ENCODE measurements at regions not wholly inside any gene's neighbourhood (a gene's known extent, or its start where the extent isn't known, plus 50 kb on each side); places are given as distances from the start of the nearest gene placed in this dataset.
"Not testable (repeated sequence)": the region's sequence is repeated elsewhere in the genome, so short reads cannot be mapped to it uniquely, and the experiment has no call there.

DNA sequence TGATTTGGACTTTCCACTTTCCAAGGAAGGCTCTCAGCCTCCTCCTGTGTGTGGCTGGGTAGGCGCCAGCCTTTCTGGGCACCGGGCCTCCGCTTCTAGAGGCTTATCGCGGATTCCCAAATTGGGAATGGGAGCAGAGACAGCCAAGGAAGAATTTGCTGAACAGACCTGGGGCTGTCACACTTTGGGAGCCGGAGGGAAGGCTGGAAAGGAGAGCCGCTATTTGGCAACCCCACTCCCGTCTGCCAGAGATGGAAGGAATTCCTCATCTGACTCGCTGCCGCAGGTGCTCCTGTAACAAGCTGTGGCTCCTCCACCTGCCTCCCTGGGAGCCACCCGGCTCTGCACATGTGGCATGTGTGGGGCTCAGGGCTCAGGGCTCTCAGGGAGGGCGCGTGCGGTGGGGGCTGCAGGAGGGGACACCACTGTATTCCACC, 50.8 kb upstream of the ECHDC3 start:
- no peak for DNase-seq
- Mint-ChIP-seq H3K27me3 (peaks cover 2% of the 10 kb centered on the region), H3K27ac (no peak overlapping the region), H3K9me3 (no peaks in the 10 kb centered on the region), H3K4me3 (no peak overlapping the region), H3K4me1 (peaks cover 15% of the 10 kb centered on the region)
- ATAC-seq = peak; percentile 33

- H3K4me3 Mint-ChIP-seq = no peak overlapping the region
- no peak for ATAC-seq
- no peaks in the 10 kb centered on the region for H3K27me3 Mint-ChIP-seq
- H3K9me3 Mint-ChIP-seq = no peaks in the 10 kb centered on the region
- no peak for DNase-seq
- peaks cover 27% of the 10 kb centered on the region for H3K4me1 Mint-ChIP-seq
- no peak overlapping the region for H3K27ac Mint-ChIP-seq
These were observed 52.0 kb upstream of the ECHDC3 start for GRCh38 chr10:11689945-11690736.

GRCh38 chr10:11688448-11688795, 53.8 kb upstream of the ECHDC3 start:
- H3K27ac Mint-ChIP-seq, DNase-seq, ATAC-seq, H3K9me3 Mint-ChIP-seq, H3K4me3 Mint-ChIP-seq, H3K27me3 Mint-ChIP-seq: not testable (repeated sequence)
- peaks cover 44% of the 10 kb centered on the region for H3K4me1 Mint-ChIP-seq

DNA sequence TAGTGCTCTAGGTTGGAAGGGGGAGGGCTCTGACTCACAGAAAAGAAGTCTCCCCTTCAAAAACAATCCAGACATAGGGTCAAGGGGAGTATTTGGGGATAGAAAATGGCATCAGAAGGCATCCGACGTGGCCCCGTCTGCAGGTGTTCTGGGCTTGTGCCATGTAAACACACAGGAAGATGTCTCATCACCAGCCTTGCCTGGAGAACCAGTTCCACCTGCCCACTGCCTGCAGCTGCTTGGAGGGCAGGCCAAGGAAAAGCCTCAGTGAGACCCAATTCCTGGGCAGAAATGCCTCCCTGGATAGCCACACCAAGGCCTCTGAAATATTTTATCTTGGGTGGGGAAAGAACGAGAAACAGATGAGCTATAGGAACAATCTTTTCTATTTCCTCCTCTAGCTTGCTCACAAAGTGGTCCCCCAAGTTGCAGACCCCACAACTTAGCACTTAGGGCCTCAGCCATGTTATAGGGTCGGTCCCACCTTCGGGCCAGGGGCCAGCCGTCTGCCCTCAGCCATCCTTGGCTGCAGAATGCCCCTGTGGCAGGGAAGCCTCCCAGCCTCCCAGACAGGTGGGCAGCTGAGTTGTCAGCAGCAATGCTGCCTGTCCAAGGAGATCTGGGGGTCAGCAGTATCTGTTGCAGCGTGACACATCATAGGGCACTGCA, 54.3 kb upstream of the ECHDC3 start:
- DNase-seq (no peak), ATAC-seq (no peak)
- Mint-ChIP-seq H3K4me3 (no peak overlapping the region), H3K9me3 (no peaks in the 10 kb centered on the region), H3K27ac (no peak overlapping the region), H3K4me1 (peaks cover 49% of the 10 kb centered on the region), H3K27me3 (peaks cover 7% of the 10 kb centered on the region)

DNA sequence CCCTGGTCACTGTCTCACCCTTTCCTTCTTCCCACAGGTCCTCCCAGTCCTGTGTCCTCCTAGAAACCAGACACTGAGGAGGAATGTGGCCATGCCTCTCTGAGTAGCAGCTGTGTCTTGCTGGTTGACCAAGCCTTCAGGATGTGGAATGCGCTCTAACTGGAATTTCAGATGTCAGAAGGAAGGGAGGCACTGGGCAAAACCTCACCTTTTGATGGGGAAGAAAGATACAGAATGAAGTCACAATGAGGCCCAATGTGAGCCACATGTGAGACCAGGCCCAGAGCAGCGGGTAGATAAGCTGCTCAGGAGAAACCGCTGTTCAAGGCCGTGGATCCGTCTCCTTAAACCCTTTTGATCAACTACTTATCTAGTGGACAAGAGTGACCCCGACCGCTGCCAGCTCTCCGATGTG, 54.8 kb upstream of the ECHDC3 start:
- H3K4me1 Mint-ChIP-seq = peaks cover 55% of the 10 kb centered on the region
- H3K9me3 Mint-ChIP-seq = no peaks in the 10 kb centered on the region
- peaks cover 7% of the 10 kb centered on the region for H3K27me3 Mint-ChIP-seq
- DNase-seq = no peak
- no peak overlapping the region for H3K4me3 Mint-ChIP-seq
- no peak overlapping the region for H3K27ac Mint-ChIP-seq
- no peak for ATAC-seq

GRCh38 chr10:11685787-11686218, 56.4 kb upstream of the ECHDC3 start:
- Mint-ChIP-seq H3K27ac (peak overlapping the region in 1 of 2 donors; percentile 54), H3K4me1 (peaks cover 68% of the 10 kb centered on the region), H3K4me3 (peak overlapping the region; percentile 70 to 91)

GRCh38 chr10:11684717-11685645, 57.2 kb upstream of the ECHDC3 start:
- DNase-seq (peak; percentile 60 to 78), ATAC-seq (peak; percentile 92)
- Mint-ChIP-seq H3K4me3 (peak overlapping the region; percentile 91 to 94), H3K27ac (peak overlapping the region; percentile 95 to 97), H3K27me3 (peaks cover 17% of the 10 kb centered on the region), H3K9me3 (no peaks in the 10 kb centered on the region), H3K4me1 (peaks cover 68% of the 10 kb centered on the region)

More at GRCh38 chr10:11685787-11686218, 56.4 kb upstream of the ECHDC3 start:
- DNase-seq = no peak
- Mint-ChIP-seq H3K9me3 (no peaks in the 10 kb centered on the region), H3K27me3 (peaks cover 15% of the 10 kb centered on the region)
- no peak for ATAC-seq

DNA sequence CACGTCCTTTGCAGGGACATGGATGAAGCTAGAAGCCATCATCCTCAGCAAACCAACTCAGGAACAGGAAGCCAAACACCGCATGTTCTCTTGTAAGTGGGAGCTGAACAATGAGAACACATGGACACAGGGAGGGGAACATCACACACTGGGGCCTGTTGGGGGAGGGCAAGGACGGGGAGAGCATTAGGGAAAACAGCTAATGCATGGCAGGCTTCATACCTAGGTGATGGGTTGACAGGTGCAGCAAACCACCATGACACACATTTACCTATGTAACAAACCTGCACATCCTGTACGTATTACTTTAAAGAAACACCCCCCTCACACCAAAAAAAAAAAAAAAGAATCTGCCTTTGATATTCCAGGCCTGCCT, 57.9 kb upstream of the ECHDC3 start:
- peak; percentile 0 for ATAC-seq
- peaks cover 17% of the 10 kb centered on the region for H3K27me3 Mint-ChIP-seq
- H3K27ac Mint-ChIP-seq = peak overlapping the region; percentile 95 to 97

GRCh38 chr10:11683529-11684320, 58.5 kb upstream of the ECHDC3 start:
- peaks cover 68% of the 10 kb centered on the region for H3K4me1 Mint-ChIP-seq
- peak overlapping the region; percentile 95 to 97 for H3K27ac Mint-ChIP-seq
- no peaks in the 10 kb centered on the region for H3K9me3 Mint-ChIP-seq
- ATAC-seq (no peak), DNase-seq (no peak)
- H3K27me3 Mint-ChIP-seq = peaks cover 17% of the 10 kb centered on the region
- peak overlapping the region; percentile 91 to 94 for H3K4me3 Mint-ChIP-seq

More for the DNA sequence above, 57.9 kb upstream of the ECHDC3 start:
- Mint-ChIP-seq H3K4me3 (peak overlapping the region; percentile 91 to 94), H3K4me1 (peaks cover 68% of the 10 kb centered on the region)
- not testable (repeated sequence) for H3K9me3 Mint-ChIP-seq, DNase-seq

DNA sequence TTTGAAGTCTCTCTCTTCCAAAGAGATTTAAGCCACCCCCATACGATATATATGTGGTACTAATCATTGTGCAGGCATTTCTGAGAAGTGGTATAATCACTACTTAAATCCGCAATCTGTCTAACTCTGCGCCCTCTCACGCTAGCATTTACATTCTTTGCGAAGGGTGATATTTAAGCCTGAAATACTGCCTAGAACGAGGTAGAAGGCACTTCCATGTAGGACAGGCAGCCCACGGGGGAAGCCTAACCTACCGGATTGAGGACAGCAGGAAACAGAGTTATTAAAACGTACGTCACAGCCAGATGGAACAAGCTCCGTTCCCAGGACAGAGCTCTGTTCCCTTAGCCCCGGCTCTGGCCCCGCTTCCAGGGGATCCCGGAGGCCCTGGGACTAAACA, 59.3 kb upstream of the ECHDC3 start:
- H3K4me3 Mint-ChIP-seq = no peak overlapping the region
- H3K27ac Mint-ChIP-seq = peak overlapping the region in 1 of 2 donors; percentile 37
- peaks cover 62% of the 10 kb centered on the region for H3K4me1 Mint-ChIP-seq
- peaks cover 17% of the 10 kb centered on the region for H3K27me3 Mint-ChIP-seq
- no peaks in the 10 kb centered on the region for H3K9me3 Mint-ChIP-seq
- ATAC-seq (no peak), DNase-seq (no peak)

GRCh38 chr10:11682267-11682683, 59.9 kb upstream of the ECHDC3 start:
- DNase-seq (no peak), ATAC-seq (no peak)
- H3K9me3 Mint-ChIP-seq = no peaks in the 10 kb centered on the region
- no peak overlapping the region for H3K27ac Mint-ChIP-seq
- no peak overlapping the region for H3K4me3 Mint-ChIP-seq
- H3K27me3 Mint-ChIP-seq = peaks cover 17% of the 10 kb centered on the region
- peaks cover 57% of the 10 kb centered on the region for H3K4me1 Mint-ChIP-seq

- DNase-seq (no peak), ATAC-seq (no peak)
- peaks cover 17% of the 10 kb centered on the region for H3K27me3 Mint-ChIP-seq
- peaks cover 45% of the 10 kb centered on the region for H3K4me1 Mint-ChIP-seq
- peaks cover 0 to 5% of the 10 kb centered on the region in 2 donors for H3K9me3 Mint-ChIP-seq
- no peak overlapping the region for H3K4me3 Mint-ChIP-seq
- H3K27ac Mint-ChIP-seq = no peak overlapping the region
These were observed 61.7 kb upstream of the ECHDC3 start for GRCh38 chr10:11680496-11680895.

- Mint-ChIP-seq H3K27me3 (peaks cover 17% of the 10 kb centered on the region), H3K4me3 (no peak overlapping the region), H3K4me1 (peaks cover 40% of the 10 kb centered on the region), H3K27ac (no peak overlapping the region), H3K9me3 (peaks cover 0 to 5% of the 10 kb centered on the region in 2 donors)
- no peak for DNase-seq
- no peak for ATAC-seq
These were observed 62.2 kb upstream of the ECHDC3 start for GRCh38 chr10:11679946-11680345.

GRCh38 chr10:11678074-11678793, 63.9 kb upstream of the ECHDC3 start:
- H3K9me3 Mint-ChIP-seq = peaks cover 0 to 5% of the 10 kb centered on the region in 2 donors
- ATAC-seq (peak; percentile 98), DNase-seq (peak in 1 of 2 donors; percentile 75)
- H3K27me3 Mint-ChIP-seq = peaks cover 17% of the 10 kb centered on the region
- peaks cover 34% of the 10 kb centered on the region for H3K4me1 Mint-ChIP-seq
- H3K4me3 Mint-ChIP-seq = no peak overlapping the region
- no peak overlapping the region for H3K27ac Mint-ChIP-seq
